ENCODE measurements at regions not wholly inside any gene's neighbourhood (a gene's known extent, or its start where the extent isn't known, plus 50 kb on each side); places are given as distances from the start of the nearest gene placed in this dataset.

GRCh38 chr3:43180694-43181093 is 74.8 kb upstream of the POMGNT2 start:
- ChIA-PET CTCF (interaction anchor here (0.6 to 1.3 kb wide), 2 partner anchors 10 to 18 kb away, joined by 3 to 4 read pairs; no protein-coding TSS in a partner anchor), POLR2A (ENCODE audit: unreplicated experiment) (no interaction called here)
- Histone ChIP-seq H3K4me2 (ENCODE audit: low read depth, low read length) (no peak overlapping the region), H3K14ac (replicated peaks; ENCODE audit: low read depth, low read length) (peak overlapping the region; percentile 91), H2BK15ac (ENCODE audit: low read depth, low read length) (peak overlapping the region; percentile 90; the same call in 2 of the 3 replicates), H3K79me1 (ENCODE audit: low read depth in 1 of 2, low read length in 2 of 2) (peaks cover 0 to 29% of the 10 kb centered on the region in 2 experiments; a peak in 2 of 4 replicates), H4K20me1 (ENCODE audit: insufficient read depth, low read length) (no peaks in the 10 kb centered on the region), H3K18ac (ENCODE audit: low read depth, low read length) (peak overlapping the region; percentile 46), H3K36me3 (ENCODE audit: control insufficient read depth, insufficient read depth, low read length) (no peaks in the 10 kb centered on the region), H3K4me3 (ENCODE audit: insufficient read depth, low read depth, low read length) (no peak overlapping the region), H2BK5ac (ENCODE audit: low read depth, low read length, poor library complexity, severe bottlenecking) (peak overlapping the region; percentile 78), H3K9me1 (ENCODE audit: insufficient read depth, low read length) (peaks cover 36% of the 10 kb centered on the region), H3K27me3 (ENCODE audit: control insufficient read depth, insufficient read depth, low read length) (no peaks in the 10 kb centered on the region), H2AFZ (replicated peaks; ENCODE audit: low read length, poor library complexity) (peak overlapping the region; percentile 66), H3K27ac (ENCODE audit: insufficient read depth, low read length) (peak overlapping the region; percentile 15), H3K23ac (ENCODE audit: low read depth, low read length) (peak overlapping the region; percentile 31; the same call in 1 of the 2 replicates), H3K56ac (ENCODE audit: extremely low read depth, insufficient read depth, low read length) (peak overlapping the region; percentile 46; the same call in 1 of the 2 replicates), H3K9me3 (ENCODE audit: control insufficient read depth, insufficient read depth, low read length) (no peaks in the 10 kb centered on the region), H4K91ac (ENCODE audit: insufficient read depth, low read depth, low read length) (peak overlapping the region; percentile 85), H2AK9ac (replicated peaks; ENCODE audit: low read depth, low read length, poor library complexity) (peak overlapping the region; percentile 73), H2BK20ac (ENCODE audit: low read depth, low read length) (peak overlapping the region; percentile 95), H4K8ac (ENCODE audit: low read depth in 2 of 2, low read length in 2 of 2) (peak overlapping the region; percentile 11 to 67; a peak in 2 of 4 replicates), H3K9ac (ENCODE audit: low read depth, low read length) (no peak overlapping the region), H3K4ac (ENCODE audit: low read depth, low read length) (peak overlapping the region; percentile 97), H4K5ac (ENCODE audit: low read depth, low read length) (peak overlapping the region; percentile 46), H3K4me1 (ENCODE audit: control insufficient read depth, insufficient read depth, low read length) (peaks cover 22% of the 10 kb centered on the region), H2AK5ac (ENCODE audit: low read depth, low read length) (peak overlapping the region; percentile 78), H2BK120ac (ENCODE audit: low read depth, low read length) (peak overlapping the region; percentile 93)
- dilution Hi-C loops (cut with HindIII; ENCODE audit: low sequenced_read_pairs, unreplicated experiment) = no loop called here
- BruUV-seq (replicated peaks) = no TSS peak
- 80% methylated on average over 1 of the region's 6 CpGs; no CpG with 5 or more reads in 1 of the 2 experiments for WGBS, 2 experiments (ENCODE audit: extremely low coverage in 2 of 2, insufficient read length in 1 of 2)
- in situ Hi-C loops (cut with MboI; ENCODE audit: low sequenced_read_pairs) = no loop called here
- ATAC-seq (ENCODE audit: low read depth) (no peak), DNase-seq (no peak)
- TF ChIP-seq MAFK (IDR thresholded peaks at IDR 0.05; ENCODE audit: low read depth, low read length) (no peak), RAD21 (IDR thresholded peaks at IDR 0.05; ENCODE audit: low read length) (no peak), USF2 (IDR thresholded peaks at IDR 0.05; ENCODE audit: low read depth, low read length) (no peak), CHD1 (IDR thresholded peaks at IDR 0.05; ENCODE audit: low read depth, low read length) (no peak), RFX5 (IDR thresholded peaks at IDR 0.05; ENCODE audit: low read depth, low read length) (no peak), CEBPB (IDR thresholded peaks at IDR 0.05; ENCODE audit: low read depth, low read length) (no peak), RCOR1 (IDR thresholded peaks at IDR 0.05; ENCODE audit: insufficient replicate concordance, low read length) (no peak), NFE2L2 (IDR thresholded peaks at IDR 0.05; ENCODE audit: low read depth, low read length) (no peak)
- intact Hi-C loops (cut with micrococcal nuclease) = no loop called here

Data from IMR-90 (cell line).